Astrocyte of the spinal cord (primary cell): ENCODE measurements at regions not wholly inside any gene's neighbourhood (a gene's known extent, or its start where the extent isn't known, plus 50 kb on each side); places are given as distances from the start of the nearest gene placed in this dataset.
A peak's percentile ranks its signal among the peaks of the same experiment; 100 is the strongest.

Source experiments
- DNase-seq: peaks from one replicate; pipeline ENCODE4 v3.0.0; 2011; ENCODE audit warnings: low read depth, low spot score
- H3K4me3 ChIP-seq: 2 replicates; pipeline ENCODE4 v1.5.1; 2011; ENCODE audit warnings: low read depth, mild to moderate bottlenecking, low read length, moderate library complexity
- in situ Hi-C: cut with HindIII; loops from 2 replicates; pipeline ENCODE4 v1.10.0; 2017; ENCODE audit warnings: low sequenced_read_pairs
- TF ChIP-seq, protein P1 (sequence below): IDR thresholded peaks from 2 replicates; pipeline ENCODE4 v1.5.1; 2012; ENCODE audit warnings: low read depth, mild to moderate bottlenecking, low read length, inconsistent platforms

DNA sequence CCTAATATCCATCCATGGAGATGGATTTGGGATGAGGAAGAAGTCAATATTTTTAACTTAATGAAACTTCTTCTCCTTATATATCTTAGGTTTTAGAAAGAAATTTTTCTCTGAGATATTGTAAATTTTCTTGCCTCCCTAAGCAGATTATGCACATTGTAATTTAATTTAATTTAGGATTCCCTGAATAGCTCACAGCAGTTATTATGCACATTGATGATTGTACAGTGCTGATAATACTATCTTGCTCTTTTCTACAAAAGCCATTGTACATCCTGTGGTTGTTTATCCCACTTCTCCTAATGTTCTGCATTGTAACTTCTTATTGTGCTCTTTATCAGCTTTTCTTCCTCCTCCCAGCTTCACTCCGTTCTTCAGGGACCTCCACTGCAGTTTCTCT lies 410.4 kb upstream of the WWC1 start:
- in situ Hi-C loops: no loop called here
- TF ChIP-seq, protein P1, sequence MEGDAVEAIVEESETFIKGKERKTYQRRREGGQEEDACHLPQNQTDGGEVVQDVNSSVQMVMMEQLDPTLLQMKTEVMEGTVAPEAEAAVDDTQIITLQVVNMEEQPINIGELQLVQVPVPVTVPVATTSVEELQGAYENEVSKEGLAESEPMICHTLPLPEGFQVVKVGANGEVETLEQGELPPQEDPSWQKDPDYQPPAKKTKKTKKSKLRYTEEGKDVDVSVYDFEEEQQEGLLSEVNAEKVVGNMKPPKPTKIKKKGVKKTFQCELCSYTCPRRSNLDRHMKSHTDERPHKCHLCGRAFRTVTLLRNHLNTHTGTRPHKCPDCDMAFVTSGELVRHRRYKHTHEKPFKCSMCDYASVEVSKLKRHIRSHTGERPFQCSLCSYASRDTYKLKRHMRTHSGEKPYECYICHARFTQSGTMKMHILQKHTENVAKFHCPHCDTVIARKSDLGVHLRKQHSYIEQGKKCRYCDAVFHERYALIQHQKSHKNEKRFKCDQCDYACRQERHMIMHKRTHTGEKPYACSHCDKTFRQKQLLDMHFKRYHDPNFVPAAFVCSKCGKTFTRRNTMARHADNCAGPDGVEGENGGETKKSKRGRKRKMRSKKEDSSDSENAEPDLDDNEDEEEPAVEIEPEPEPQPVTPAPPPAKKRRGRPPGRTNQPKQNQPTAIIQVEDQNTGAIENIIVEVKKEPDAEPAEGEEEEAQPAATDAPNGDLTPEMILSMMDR: no peak
- no peak overlapping the region for H3K4me3 ChIP-seq
- no peak for DNase-seq

GRCh38 chr5:167886196-167886595 lies 405.2 kb upstream of the WWC1 start:
- in situ Hi-C loops: no loop called here
- H3K4me3 ChIP-seq: no peak overlapping the region
- no peak for DNase-seq
- TF ChIP-seq, protein P1: no peak

- DNase-seq: no peak
- no peak overlapping the region for H3K4me3 ChIP-seq
- TF ChIP-seq, protein P1: peak; percentile 8
- in situ Hi-C loops: no loop called here
These were observed 403.1 kb upstream of the WWC1 start for GRCh38 chr5:167888393-167888792.

- TF ChIP-seq, protein P1: no peak
- in situ Hi-C loops: no loop called here
- no peak for DNase-seq
- no peak overlapping the region for H3K4me3 ChIP-seq
These were observed 402.2 kb upstream of the WWC1 start for GRCh38 chr5:167889276-167889675.

DNA sequence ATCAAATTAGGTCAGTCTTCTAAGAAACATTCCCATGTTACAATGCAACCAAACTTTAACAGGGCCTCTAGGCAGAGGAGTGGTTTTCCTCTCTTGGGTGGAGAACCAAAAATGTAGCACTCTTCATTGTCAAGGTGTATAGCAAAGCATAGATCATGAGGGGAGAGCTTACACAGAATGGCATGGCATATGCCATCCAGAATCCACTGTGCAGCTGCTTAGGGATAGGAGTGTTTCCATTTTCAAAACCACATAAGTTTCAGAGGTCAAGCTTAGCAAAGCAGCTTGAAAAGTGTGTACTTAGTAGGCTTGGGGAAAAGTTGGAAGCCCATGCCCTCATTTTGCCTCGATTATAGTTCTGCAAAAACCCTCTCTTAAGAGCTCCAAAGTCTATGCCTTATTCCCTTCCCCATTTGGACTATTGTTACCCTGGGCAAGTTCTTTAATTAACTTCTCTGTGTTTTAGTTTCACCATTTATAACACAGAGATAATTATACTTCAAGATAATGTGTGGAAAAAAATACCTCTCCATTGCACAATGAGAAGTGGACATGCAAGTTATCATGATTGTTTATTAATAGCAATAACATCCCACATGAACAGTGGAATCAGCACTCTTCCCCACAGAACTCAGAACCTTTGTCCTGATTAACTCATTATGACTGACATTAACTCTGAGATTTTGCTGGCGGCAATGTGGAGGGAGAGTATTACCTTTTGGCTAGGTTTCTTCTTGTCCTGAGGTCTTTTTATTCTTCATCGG lies 398.9 kb upstream of the WWC1 start:
- no peak for DNase-seq
- TF ChIP-seq, protein P1: no peak
- in situ Hi-C loops: no loop called here
- H3K4me3 ChIP-seq: no peak overlapping the region

GRCh38 chr5:167893271-167893670 lies 398.2 kb upstream of the WWC1 start:
- no peak for DNase-seq
- in situ Hi-C loops: no loop called here
- TF ChIP-seq, protein P1: no peak
- H3K4me3 ChIP-seq: no peak overlapping the region
